ENCODE measurements at regions not wholly inside any gene's neighbourhood (a gene's known extent, or its start where the extent isn't known, plus 50 kb on each side); places are given as distances from the start of the nearest gene placed in this dataset.

DNA sequence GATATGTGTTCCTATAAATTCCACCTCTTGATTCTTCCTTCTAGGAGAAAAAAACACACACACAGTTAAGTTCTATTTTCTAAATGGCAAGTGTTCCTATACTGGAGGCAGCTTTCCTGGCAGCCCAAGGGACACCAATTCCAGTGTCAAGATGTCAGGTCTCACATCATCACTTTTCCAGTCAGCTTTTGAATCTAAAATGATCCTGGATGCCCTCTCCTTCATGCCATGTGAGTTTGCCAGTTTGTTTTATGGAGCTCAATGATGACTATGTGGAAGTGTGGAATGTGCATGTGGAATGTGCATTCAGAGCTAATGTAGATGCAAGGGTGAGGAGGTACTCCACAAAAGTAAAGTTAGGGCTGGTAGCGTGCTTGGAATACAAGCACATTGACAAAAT is 269.3 kb upstream of the NMUR2 start:
- Histone ChIP-seq H3K36me3 (replicated peaks; ENCODE audit: control insufficient read depth, insufficient read depth, low read length) (no peaks in the 10 kb centered on the region), H3K4me3 (ENCODE audit: insufficient read depth, low read depth, low read length) (no peak overlapping the region), H3K27me3 (ENCODE audit: control insufficient read depth, insufficient read depth, low read length) (no peaks in the 10 kb centered on the region)
- DNase-seq: no peak

DNA sequence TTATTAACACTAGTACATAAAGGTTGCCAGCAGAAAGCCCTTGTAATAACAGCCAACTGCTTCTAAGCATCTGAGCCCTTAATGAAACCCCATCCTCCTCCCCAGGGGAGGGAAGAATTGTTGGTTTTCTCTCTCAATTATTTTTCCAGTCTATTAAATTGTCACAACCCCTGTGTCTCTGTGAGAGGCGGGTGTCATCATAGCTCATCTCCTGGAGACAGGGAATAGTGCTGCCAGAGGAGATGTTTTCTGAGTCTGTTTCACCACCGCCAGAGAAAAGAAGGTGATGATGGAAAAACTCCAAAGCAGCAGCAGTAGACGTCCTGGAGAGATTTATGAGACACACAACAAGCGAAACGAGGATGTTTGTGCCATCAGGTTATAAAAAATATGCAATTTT is 271.1 kb upstream of the NMUR2 start:
- H3K36me3 ChIP-seq (replicated peaks; ENCODE audit: control insufficient read depth, insufficient read depth, low read length): no peaks in the 10 kb centered on the region
- no peak overlapping the region for H3K4me3 ChIP-seq (ENCODE audit: insufficient read depth, low read depth, low read length)
- no peaks in the 10 kb centered on the region for H3K27me3 ChIP-seq (ENCODE audit: control insufficient read depth, insufficient read depth, low read length)
- no peak for DNase-seq

- H3K4me3 ChIP-seq (ENCODE audit: insufficient read depth, low read depth, low read length): no peak overlapping the region
- no peak for DNase-seq
- no peaks in the 10 kb centered on the region for H3K36me3 ChIP-seq (replicated peaks; ENCODE audit: control insufficient read depth, insufficient read depth, low read length)
- H3K27me3 ChIP-seq (ENCODE audit: control insufficient read depth, insufficient read depth, low read length): no peaks in the 10 kb centered on the region
Observed at GRCh38 chr5:152683205-152683604, 278.1 kb upstream of the NMUR2 start.

- DNase-seq: no peak
- Histone ChIP-seq H3K27me3 (ENCODE audit: control insufficient read depth, insufficient read depth, low read length) (no peaks in the 10 kb centered on the region), H3K4me3 (ENCODE audit: insufficient read depth, low read depth, low read length) (no peak overlapping the region), H3K36me3 (replicated peaks; ENCODE audit: control insufficient read depth, insufficient read depth, low read length) (no peaks in the 10 kb centered on the region)
Observed at GRCh38 chr5:152686931-152687330, 281.9 kb upstream of the NMUR2 start.

DNA sequence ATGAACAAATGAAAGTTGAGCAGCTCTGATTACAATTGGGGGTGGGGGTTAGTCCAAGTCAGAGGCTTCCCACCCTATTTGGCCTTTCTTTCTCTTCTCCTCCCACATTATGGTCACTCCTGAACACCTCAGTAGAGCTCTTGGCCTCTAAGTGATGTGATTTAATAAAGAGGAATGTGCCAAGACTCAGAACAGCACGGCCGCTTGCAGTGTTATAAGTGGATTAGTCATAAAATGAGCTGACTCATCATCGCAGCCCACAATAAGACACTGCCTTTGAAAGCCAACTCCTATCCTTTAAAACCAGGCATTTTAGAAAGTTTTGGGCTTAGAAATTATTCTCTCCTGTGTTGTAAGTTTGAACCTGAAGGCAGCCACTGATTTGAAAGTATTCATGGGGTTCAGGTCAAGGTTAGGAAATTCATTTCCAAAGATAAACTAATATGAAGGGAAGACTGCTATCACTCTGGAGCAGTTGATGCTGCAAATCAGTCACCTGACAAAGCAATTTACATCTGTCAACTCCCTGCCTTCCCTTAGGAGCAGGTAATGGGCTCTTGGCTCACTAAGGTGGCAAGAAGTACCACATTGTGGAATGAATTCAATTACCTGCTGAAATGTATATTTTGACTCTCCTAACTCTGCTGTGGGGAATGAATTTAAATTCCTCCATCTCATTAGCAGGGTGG is 283.6 kb upstream of the NMUR2 start:
- DNase-seq: no peak

GRCh38 chr5:152689250-152689711 is 284.2 kb upstream of the NMUR2 start:
- Histone ChIP-seq H3K27me3 (ENCODE audit: control insufficient read depth, insufficient read depth, low read length) (no peaks in the 10 kb centered on the region), H3K36me3 (replicated peaks; ENCODE audit: control insufficient read depth, insufficient read depth, low read length) (no peaks in the 10 kb centered on the region), H3K4me3 (ENCODE audit: insufficient read depth, low read depth, low read length) (no peak overlapping the region)
- no peak for DNase-seq

More for the DNA sequence above, 283.6 kb upstream of the NMUR2 start:
- Histone ChIP-seq H3K4me3 (ENCODE audit: insufficient read depth, low read depth, low read length) (no peak overlapping the region), H3K27me3 (ENCODE audit: control insufficient read depth, insufficient read depth, low read length) (no peaks in the 10 kb centered on the region), H3K36me3 (replicated peaks; ENCODE audit: control insufficient read depth, insufficient read depth, low read length) (no peaks in the 10 kb centered on the region)

DNA sequence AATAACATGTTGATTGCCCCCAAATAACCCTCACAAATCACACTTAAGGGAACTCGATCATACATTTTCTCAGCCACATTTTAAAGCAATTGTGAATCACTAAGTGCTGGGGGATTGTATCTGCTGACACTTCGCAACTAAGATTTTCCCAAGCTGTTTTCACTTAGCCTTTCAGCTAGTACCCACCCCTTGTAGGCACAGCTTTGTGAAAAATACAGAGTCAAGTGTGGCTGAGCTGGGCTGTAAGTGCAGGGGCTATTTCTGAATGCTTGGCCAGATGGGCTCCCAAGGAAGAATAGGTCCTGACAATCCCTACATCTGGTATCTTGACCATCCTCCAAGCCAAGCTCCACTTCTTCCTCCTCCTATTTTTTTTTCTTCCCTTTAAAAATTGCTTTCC is 289.2 kb upstream of the NMUR2 start:
- Histone ChIP-seq H3K4me3 (ENCODE audit: insufficient read depth, low read depth, low read length) (no peak overlapping the region), H3K27me3 (ENCODE audit: control insufficient read depth, insufficient read depth, low read length) (no peaks in the 10 kb centered on the region), H3K36me3 (replicated peaks; ENCODE audit: control insufficient read depth, insufficient read depth, low read length) (no peaks in the 10 kb centered on the region)
- no peak for DNase-seq

DNA sequence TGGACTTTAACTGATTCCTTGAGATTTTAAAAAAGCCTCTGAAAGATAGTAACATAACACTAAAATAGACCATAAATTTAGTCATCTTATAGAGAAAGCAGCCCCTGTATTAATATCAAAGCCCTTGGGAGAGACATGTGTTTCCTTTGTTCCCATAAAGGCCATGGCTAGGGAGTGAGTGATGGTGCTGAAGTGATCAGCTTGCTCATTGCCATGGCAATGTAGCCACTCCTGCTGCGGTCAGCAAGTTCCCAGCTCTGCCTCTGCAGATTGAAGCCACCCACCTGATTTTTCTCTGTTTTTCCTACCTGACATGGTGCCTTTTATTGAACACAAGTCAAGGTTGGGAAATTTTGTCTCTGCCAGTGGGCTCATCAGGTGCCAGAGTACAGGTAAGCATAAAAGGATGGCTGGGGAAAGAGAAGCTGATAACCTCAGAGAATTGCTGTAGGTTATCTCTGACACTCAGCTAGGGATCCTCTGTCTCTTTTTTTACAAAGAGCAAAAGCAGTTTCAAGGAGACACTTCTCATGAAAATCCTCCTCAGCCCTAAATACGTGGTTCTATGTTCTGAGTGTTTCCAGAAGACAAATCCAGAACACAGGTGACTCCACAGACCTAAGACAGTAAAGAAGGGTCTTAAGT is 296.3 kb upstream of the NMUR2 start:
- no peak overlapping the region for H3K4me3 ChIP-seq (ENCODE audit: insufficient read depth, low read depth, low read length)

GRCh38 chr5:152704286-152704685 is 299.2 kb upstream of the NMUR2 start:
- no peak for DNase-seq
- no peak overlapping the region for H3K4me3 ChIP-seq (ENCODE audit: insufficient read depth, low read depth, low read length)

More for the DNA sequence above, 296.3 kb upstream of the NMUR2 start:
- no peaks in the 10 kb centered on the region for H3K27me3 ChIP-seq (ENCODE audit: control insufficient read depth, insufficient read depth, low read length)
- H3K36me3 ChIP-seq (replicated peaks; ENCODE audit: control insufficient read depth, insufficient read depth, low read length): no peaks in the 10 kb centered on the region
- DNase-seq: no peak

GRCh38 chr5:152711801-152712388 is 306.8 kb upstream of the NMUR2 start:
- H3K4me3 ChIP-seq (ENCODE audit: insufficient read depth, low read depth, low read length): no peak overlapping the region
- H3K27me3 ChIP-seq (ENCODE audit: control insufficient read depth, insufficient read depth, low read length): no peaks in the 10 kb centered on the region
- no peak for DNase-seq
- no peaks in the 10 kb centered on the region for H3K36me3 ChIP-seq (replicated peaks; ENCODE audit: control insufficient read depth, insufficient read depth, low read length)

More at GRCh38 chr5:152704286-152704685, 299.2 kb upstream of the NMUR2 start:
- Histone ChIP-seq H3K36me3 (replicated peaks; ENCODE audit: control insufficient read depth, insufficient read depth, low read length) (no peaks in the 10 kb centered on the region), H3K27me3 (ENCODE audit: control insufficient read depth, insufficient read depth, low read length) (no peaks in the 10 kb centered on the region)

DNA sequence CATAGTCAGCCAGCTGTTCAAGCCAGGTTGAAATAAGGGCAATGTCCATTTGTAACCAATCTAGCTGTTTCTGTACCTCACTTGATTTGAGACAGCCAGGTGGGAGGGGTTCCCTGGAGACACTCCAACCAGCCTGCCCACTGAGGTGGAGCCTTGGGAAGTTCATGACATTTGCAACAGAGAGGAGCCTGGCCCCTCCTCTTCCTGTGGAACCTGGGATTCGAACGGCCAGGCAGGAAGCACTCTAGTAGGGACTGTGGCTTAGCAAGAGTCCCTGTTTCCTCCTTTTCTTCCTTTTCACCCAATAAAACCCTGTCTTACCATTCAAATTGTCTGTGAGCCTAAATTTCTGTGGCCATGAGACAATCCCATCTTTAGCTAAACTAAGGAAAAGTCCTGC is 312.3 kb upstream of the NMUR2 start:
- no peak for DNase-seq
- Histone ChIP-seq H3K4me3 (ENCODE audit: insufficient read depth, low read depth, low read length) (no peak overlapping the region), H3K36me3 (replicated peaks; ENCODE audit: control insufficient read depth, insufficient read depth, low read length) (no peaks in the 10 kb centered on the region), H3K27me3 (ENCODE audit: control insufficient read depth, insufficient read depth, low read length) (no peaks in the 10 kb centered on the region)

DNA sequence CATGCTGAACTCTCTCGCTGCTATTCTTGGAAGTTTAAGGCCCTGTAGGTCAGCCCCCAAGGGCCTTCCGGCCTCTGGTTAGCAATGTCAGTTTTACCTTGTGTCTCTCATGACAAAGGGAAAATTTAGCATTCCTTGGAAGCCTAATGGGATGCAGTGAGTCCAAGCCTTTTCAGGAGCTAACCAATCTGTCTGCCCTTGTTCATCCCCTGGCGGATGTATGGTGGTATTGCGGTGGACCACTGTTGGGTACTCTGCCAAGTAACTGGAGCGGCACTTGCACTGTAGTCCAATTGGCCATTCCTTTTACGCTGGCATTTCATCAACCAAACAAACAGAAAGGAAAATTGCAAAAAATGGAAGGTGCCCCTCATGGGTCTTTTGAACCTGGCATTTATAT is 318.4 kb upstream of the NMUR2 start:
- no peaks in the 10 kb centered on the region for H3K27me3 ChIP-seq (ENCODE audit: control insufficient read depth, insufficient read depth, low read length)
- DNase-seq: no peak
- no peak overlapping the region for H3K4me3 ChIP-seq (ENCODE audit: insufficient read depth, low read depth, low read length)
- H3K36me3 ChIP-seq (replicated peaks; ENCODE audit: control insufficient read depth, insufficient read depth, low read length): no peaks in the 10 kb centered on the region

DNA sequence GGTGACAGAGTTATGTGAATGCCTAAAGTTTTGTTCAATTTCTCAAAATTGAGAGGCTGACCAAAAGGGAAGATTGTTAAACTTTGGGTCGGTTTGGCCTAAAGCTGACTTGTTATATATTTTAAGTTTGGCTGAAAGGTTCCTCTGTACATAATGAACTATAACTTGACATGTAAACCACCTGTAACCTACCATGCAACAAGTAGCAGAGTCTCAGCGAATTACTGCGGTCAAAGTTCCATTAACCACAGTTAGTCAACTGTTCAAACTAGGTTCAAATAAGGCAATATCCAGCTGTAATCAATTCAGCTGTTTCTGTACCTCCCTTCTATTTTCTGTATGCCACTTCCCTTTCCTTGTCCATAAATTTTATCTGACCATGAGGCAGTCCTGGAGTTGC is 325.1 kb upstream of the NMUR2 start:
- no peak for DNase-seq
- Histone ChIP-seq H3K36me3 (replicated peaks; ENCODE audit: control insufficient read depth, insufficient read depth, low read length) (no peaks in the 10 kb centered on the region), H3K4me3 (ENCODE audit: insufficient read depth, low read depth, low read length) (no peak overlapping the region), H3K27me3 (ENCODE audit: control insufficient read depth, insufficient read depth, low read length) (no peaks in the 10 kb centered on the region)

DNA sequence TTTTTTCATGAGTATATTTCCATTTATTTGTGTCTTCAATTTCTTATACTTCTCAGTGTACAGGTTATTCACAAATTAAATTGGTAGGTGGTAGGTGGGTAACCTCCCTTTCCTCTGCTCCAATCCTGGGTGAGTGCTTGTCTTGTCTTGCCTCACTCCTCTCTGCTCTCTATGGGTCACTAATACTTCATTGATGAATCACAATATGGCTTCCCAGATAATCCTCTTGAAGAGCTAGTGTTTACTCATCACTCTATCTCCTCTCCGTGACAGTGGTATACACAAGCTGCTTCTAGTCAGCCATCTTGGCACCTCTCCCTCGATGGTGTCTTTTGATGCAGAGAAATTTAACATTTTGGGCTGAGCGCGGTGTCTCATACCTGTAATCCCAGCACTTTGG is 331.8 kb upstream of the NMUR2 start:
- Histone ChIP-seq H3K27me3 (ENCODE audit: control insufficient read depth, insufficient read depth, low read length) (no peaks in the 10 kb centered on the region), H3K36me3 (replicated peaks; ENCODE audit: control insufficient read depth, insufficient read depth, low read length) (no peaks in the 10 kb centered on the region), H3K4me3 (ENCODE audit: insufficient read depth, low read depth, low read length) (no peak overlapping the region)
- DNase-seq: no peak

DNA sequence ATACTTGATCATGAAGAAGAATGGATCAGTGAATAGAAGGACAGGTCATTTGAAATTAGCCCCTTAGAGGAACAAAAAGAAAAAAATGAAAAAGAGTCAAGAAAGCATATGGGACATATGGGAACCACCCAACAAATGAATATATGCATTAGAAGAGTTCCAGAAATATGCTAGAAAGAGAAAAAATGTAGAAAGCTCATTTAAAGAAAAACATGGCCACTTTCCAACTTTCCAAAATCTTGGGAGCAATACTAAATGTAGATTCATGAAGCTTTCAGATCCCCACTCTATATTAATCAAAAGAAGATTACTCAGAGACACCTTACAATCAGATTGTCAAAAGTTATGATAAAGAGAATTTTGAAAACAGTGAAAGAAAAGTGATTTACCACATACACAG is 334.8 kb upstream of the NMUR2 start:
- no peak for DNase-seq
- no peaks in the 10 kb centered on the region for H3K27me3 ChIP-seq (ENCODE audit: control insufficient read depth, insufficient read depth, low read length)

More for the DNA sequence above, 334.8 kb upstream of the NMUR2 start:
- Histone ChIP-seq H3K36me3 (replicated peaks; ENCODE audit: control insufficient read depth, insufficient read depth, low read length) (no peaks in the 10 kb centered on the region), H3K4me3 (ENCODE audit: insufficient read depth, low read depth, low read length) (no peak overlapping the region)

All from H7 (cell line).